ENCODE measurements at regions not wholly inside any gene's neighbourhood (a gene's known extent, or its start where the extent isn't known, plus 50 kb on each side); places are given as distances from the start of the nearest gene placed in this dataset.
"Not testable (repeated sequence)": the region's sequence is repeated elsewhere in the genome, so short reads cannot be mapped to it uniquely, and the experiment has no call there.

- DNase-seq (ENCODE audit: low read depth): no peak
Measured at GRCh38 chr9:87781331-87781730, 55.4 kb downstream of the CTSL start.

DNA sequence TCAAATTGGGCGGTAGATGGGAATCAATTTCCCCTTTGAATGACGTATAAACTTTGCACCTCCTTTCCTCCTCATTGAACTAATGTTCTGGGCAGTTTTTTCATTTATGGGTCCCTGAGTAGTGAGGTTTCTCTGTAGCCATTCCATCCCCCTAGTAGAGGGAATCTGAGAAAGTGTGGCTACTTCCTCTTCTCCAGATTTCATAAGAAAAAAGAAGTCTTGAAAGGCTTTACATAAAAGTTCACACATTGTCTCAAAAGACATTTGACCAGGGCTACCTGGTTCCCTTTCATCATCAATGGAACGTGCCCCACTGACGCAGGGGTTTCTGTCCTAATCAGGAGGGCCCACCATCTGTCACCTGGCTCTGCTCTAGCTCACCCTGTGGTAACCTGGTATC lies 57.3 kb downstream of the CTSL start:
- no peak for DNase-seq (ENCODE audit: low read depth)

- not testable (repeated sequence) for DNase-seq (ENCODE audit: low read depth)
Measured at GRCh38 chr9:87785315-87785970, 59.5 kb downstream of the CTSL start.

DNA sequence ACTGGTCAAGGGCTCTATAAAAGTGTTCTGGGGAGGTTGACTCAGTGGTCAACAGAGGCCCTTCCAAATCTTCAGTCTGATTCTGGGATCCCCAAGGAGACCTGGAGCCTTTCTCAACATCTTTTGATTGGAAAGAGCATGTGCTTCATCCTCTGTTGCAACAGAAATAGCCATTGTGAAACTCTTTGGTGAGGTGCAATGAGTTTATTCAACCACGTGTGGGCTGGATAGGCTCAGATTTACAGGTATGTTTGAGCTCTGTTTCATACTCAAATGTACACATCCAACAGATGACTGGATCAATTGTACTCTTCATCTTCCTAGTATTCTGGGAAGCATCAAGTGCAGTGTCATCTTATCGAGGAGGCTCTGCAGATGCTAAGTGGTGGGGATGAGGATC lies 60.5 kb downstream of the CTSL start:
- DNase-seq (ENCODE audit: low read depth): no peak

GRCh38 chr9:87786876-87787275 lies 61.0 kb downstream of the CTSL start:
- DNase-seq (ENCODE audit: low read depth): no peak

GRCh38 chr9:87787735-87788134 lies 61.8 kb downstream of the CTSL start:
- peak; percentile 50 for DNase-seq (ENCODE audit: low read depth)

- DNase-seq (ENCODE audit: low read depth): peak; percentile 98
Measured at GRCh38 chr9:87792831-87793288, 66.9 kb downstream of the CTSL start.

- peak; percentile 92 for DNase-seq (ENCODE audit: low read depth)
Measured at GRCh38 chr9:87793292-87793691, 67.4 kb downstream of the CTSL start.

GRCh38 chr9:87795178-87795577 lies 69.3 kb downstream of the CTSL start:
- DNase-seq (ENCODE audit: low read depth): no peak

DNA sequence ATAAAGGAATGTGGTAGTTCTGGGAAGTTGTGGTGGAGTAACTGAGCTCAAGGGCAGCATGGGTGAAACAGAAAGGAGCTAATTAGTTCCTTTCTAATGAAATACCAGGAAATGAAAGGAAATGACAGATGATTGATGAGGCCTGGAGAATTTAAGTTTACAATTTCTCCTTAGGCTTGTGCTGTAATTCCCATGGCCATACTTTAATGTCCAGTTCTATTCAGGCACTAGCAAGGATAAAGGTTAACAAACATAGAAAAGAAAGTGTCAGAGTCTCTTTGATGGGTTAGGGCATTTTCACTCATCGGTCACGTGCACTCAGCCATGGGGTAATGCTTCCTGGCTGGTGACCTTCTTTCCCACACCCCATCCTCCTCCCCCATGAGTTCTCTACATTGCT lies 70.3 kb downstream of the CTSL start:
- DNase-seq (ENCODE audit: low read depth): no peak

- DNase-seq (ENCODE audit: low read depth): no peak
Measured at GRCh38 chr9:87798261-87798833, 72.4 kb downstream of the CTSL start.

GRCh38 chr9:87799503-87799902 lies 73.6 kb downstream of the CTSL start:
- no peak for DNase-seq (ENCODE audit: low read depth)

DNA sequence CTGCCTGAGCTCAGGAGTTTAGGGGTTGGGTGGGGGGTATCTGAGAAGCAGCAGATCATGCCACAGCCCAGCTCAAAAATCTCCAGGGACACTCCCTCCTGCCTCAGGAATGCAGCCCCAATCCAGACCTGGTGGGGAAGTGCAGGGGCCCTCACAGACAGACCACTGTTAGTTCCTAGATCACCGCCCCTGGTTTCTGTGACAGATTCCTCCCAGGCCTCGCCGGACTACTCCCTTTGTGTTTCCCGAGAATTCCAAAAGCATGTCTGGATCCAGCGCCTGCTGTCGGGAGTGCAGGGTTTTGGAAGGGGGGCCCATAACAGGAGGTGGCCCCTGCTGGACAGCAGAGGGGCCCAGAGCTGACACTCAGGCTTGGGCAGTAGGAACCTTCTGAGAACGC lies 74.5 kb downstream of the CTSL start:
- no peak for DNase-seq (ENCODE audit: low read depth)

DNA sequence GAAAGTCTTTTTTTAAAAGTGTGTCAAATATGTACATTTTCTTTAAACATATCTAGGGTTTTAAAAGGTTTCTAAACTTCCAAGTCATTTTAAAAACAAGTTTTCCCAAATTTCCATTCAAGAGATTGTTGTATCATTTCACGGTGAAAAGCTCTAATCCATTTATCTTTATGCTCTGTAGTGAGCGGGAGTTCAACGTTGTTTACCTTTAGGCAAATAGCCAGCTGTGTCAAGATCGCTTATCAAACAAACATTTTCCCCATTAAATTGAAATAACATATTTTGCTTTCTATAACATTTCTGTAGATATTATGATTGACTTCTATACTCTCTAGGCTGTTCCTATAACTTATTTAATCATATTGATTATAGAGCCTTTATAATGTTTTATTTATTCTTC lies 75.1 kb downstream of the CTSL start:
- no peak for DNase-seq (ENCODE audit: low read depth)

DNA sequence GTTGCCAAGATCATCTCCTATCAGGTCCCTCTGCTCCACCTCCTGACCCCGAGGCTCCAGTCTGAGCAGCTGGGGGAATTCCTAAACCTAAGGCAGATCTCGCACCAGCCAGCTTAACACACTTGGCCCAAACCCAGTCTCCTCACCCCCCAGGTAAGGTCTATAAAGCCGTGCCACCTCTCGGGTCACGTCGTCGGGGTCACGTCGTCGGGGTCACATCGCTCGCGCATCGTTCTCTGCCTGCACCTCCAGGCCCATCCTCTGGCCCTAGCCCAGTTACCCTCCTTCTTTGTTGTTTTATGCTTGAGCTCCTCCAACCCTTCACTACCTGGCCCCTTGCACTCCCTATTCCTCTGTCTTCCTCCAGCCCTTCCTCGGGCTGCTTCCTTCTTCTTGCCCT lies 77.2 kb downstream of the CTSL start:
- DNase-seq (ENCODE audit: low read depth): no peak

DNA sequence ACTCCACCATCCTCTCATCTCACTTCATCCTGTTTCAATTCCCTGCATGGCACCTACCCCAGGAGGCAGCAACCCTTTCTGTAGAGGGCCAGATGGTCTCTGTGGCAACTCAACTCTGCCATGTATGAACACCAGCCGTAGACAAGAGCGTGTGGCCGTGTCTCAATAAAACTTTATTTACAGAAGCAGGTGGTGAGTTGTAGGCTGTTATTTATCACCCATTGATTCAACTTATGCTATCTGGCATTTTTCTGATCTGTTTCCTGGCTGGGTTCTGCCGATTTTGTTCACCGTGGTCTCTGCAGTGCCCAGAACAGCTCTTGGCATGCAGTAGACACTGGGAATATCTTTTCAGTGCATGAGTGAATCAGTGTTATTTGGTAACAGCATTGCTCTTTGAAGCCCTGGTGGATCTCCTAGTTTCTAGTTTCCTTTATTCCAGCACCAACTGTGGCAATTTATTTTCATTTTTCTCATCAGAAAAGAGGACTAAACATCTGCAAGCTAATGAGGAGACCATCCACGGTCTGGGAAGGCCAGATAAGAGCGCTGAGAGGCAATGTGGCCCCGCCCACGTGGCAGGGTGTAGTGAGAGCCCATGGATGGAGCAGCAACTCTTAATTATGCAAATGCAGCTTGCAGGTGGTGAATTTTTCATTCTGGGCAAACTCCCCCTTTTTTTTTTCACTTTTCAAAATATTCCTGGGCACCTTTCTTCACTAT lies 77.9 kb downstream of the CTSL start:
- DNase-seq (ENCODE audit: low read depth): no peak

DNA sequence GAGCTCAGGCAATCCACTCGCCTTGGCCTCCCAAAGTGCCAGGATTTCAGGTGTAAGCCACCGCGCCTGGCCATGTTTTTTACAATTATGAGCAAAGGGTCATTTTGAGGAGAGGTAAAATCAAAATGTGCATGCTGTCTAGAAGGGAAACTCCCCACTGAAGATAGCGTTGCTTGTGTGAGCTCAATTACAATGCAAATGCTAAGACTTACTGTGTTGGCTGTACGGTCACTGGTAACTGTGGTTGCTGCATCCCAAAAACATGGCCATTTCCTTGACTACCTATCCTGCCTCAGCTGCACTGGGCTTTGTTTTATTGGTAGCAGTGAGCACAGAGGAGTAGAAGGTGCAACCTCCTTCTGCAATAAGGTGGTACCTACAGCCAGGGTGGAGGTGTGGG lies 77.4 kb upstream of the SPATA31E1 start:
- no peak for DNase-seq (ENCODE audit: low read depth)

- no peak for DNase-seq (ENCODE audit: low read depth)
Measured at GRCh38 chr9:87810008-87810407, 72.7 kb upstream of the SPATA31E1 start.

DNA sequence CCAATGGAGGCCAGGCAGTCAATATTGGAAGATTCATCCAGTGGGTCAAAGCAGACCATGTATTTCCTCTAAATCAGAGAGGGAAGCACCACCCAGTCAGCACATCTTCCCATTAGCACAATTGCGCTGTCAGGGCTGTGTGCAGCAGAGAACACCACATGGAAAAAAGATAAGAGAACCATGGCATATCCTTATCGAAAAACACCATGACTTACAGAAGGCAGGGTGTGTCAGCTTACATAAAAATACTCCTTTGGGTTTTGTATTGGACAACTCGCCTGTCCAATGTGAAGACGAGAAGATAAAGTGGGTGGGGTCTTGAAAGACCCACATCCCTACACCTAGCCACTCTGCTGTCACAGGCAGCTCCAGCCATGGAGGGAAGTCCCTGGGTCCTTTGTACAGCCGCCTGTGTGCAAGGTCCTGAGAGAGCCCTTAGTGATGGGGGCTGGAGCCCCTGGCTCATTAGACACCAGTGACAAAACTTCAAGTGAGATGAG lies 71.9 kb upstream of the SPATA31E1 start:
- DNase-seq (ENCODE audit: low read depth): no peak

DNA sequence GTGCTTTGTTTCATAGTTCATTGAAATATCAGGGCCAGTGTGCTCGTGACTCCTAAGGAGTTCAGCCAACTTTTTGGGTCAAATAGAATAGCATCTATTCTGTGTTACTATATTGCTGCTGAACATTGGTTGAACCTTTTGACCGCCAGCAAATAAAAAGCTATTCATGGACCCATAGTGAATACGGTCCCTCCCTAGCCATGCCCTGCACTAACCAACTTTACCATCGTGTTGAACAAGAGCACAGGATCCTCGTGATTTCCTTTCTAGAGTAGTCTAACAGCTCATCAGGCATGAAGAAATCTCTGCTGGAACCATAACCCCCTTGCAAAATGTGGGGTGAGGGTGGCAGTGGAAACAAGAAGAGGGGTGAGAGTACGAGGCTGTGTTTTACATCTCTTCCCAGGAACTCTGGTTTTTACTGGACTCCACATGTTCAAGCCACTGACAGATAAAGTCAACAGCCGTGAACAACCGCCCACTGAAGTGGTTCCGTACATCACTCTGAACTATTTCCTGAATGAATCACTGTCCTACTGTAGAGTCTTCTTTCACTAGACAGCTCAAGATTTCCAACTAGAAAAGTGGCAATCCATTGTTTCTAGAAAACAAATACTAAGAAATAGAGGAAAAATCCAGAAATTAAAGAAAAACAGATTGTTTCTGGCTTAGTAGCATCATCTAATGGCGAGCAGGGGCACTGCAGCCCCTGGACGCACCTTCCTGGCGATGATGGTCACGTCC lies 70.1 kb upstream of the SPATA31E1 start:
- DNase-seq (ENCODE audit: low read depth): peak; percentile 62

DNA sequence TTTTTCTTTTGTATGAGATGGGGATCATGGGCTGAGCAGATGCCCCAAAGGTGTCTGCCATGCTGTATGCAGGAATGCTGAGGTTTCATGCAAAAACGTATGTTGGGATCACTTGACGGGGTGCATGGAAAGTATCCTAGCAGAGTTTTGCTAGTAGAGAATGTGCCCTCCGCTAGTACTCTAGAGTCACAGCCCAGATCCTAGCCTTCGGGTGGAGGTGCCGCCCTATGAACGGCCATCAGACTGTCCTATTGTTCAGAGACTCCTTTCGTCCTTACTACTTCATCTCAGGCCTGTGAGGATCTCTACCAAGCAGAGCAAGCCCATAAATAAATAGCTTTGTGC lies 69.6 kb upstream of the SPATA31E1 start:
- no peak for DNase-seq (ENCODE audit: low read depth)

GRCh38 chr9:87816036-87816435 lies 66.6 kb upstream of the SPATA31E1 start:
- DNase-seq (ENCODE audit: low read depth): no peak

- no peak for DNase-seq (ENCODE audit: low read depth)
Measured at GRCh38 chr9:87818308-87818707, 64.4 kb upstream of the SPATA31E1 start.

Data from ELR (cell line).